ENCODE measurements at regions not wholly inside any gene's neighbourhood (a gene's known extent, or its start where the extent isn't known, plus 50 kb on each side); places are given as distances from the start of the nearest gene placed in this dataset.

DNA sequence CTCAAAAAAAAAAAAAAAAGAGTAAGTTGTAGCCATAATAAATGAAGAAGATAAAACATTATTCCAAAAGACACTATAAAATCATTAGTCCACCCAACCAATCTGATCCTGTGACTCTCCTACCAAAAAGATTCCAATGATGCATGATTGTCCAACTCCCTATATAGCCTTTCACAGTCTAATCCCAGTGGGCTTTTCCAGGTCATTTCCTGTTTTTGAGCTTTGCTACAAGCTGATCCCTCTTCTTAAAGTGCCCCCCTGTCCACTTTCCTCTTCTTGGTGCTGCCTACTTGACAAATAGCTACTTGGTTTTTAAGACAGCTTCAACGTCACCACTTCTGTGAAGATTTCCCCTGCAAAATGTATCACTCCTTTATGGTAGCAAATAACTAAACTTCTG is 88.4 kb downstream of the SEMA4F start:
- TF ChIP-seq, protein P1, sequence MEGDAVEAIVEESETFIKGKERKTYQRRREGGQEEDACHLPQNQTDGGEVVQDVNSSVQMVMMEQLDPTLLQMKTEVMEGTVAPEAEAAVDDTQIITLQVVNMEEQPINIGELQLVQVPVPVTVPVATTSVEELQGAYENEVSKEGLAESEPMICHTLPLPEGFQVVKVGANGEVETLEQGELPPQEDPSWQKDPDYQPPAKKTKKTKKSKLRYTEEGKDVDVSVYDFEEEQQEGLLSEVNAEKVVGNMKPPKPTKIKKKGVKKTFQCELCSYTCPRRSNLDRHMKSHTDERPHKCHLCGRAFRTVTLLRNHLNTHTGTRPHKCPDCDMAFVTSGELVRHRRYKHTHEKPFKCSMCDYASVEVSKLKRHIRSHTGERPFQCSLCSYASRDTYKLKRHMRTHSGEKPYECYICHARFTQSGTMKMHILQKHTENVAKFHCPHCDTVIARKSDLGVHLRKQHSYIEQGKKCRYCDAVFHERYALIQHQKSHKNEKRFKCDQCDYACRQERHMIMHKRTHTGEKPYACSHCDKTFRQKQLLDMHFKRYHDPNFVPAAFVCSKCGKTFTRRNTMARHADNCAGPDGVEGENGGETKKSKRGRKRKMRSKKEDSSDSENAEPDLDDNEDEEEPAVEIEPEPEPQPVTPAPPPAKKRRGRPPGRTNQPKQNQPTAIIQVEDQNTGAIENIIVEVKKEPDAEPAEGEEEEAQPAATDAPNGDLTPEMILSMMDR (IDR thresholded peaks at IDR 0.05 in 4 of 5, conservative IDR thresholded peaks at IDR 0.05 in 1 of 5), result no peak
- no peak for TF ChIP-seq POLR2A (IDR thresholded peaks at IDR 0.05)

Measured in gastrocnemius medialis (tissue), 4 donors.